ENCODE measurements at regions not wholly inside any gene's neighbourhood (a gene's known extent, or its start where the extent isn't known, plus 50 kb on each side); places are given as distances from the start of the nearest gene placed in this dataset.

DNA sequence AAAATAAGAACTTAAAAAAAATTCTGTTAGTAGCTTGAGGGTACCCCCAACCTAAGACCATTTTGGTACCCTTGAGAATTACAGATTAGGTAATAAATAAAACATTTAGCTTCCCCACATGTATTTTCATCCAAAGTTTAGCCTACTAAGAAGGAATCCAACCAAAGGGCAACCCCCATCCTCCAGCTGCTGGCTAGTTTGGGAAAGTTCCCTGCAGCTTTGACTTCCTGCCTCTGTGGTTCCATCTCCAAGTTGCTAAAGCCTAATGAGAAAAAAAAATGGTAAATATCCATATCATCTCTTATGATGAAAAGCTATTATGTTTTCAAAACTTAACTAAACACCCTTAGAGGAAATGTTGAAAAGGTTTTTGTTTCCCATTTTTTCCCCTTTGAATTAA is 547.2 kb downstream of the ANKRD7 start:
- H3K9ac ChIP-seq (ENCODE audit: control insufficient read depth, extremely low read depth, insufficient read depth, low read length) = no peak overlapping the region
- TF ChIP-seq EZH2 (IDR thresholded peaks at IDR 0.05; ENCODE audit: low read length) = no peak
- TF ChIP-seq, protein P1, sequence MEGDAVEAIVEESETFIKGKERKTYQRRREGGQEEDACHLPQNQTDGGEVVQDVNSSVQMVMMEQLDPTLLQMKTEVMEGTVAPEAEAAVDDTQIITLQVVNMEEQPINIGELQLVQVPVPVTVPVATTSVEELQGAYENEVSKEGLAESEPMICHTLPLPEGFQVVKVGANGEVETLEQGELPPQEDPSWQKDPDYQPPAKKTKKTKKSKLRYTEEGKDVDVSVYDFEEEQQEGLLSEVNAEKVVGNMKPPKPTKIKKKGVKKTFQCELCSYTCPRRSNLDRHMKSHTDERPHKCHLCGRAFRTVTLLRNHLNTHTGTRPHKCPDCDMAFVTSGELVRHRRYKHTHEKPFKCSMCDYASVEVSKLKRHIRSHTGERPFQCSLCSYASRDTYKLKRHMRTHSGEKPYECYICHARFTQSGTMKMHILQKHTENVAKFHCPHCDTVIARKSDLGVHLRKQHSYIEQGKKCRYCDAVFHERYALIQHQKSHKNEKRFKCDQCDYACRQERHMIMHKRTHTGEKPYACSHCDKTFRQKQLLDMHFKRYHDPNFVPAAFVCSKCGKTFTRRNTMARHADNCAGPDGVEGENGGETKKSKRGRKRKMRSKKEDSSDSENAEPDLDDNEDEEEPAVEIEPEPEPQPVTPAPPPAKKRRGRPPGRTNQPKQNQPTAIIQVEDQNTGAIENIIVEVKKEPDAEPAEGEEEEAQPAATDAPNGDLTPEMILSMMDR (optimal IDR thresholded peaks at IDR 0.05 in 1 of 3, IDR thresholded peaks at IDR 0.05 in 1 of 3, conservative IDR thresholded peaks at IDR 0.05 in 1 of 3; ENCODE audit: extremely low read depth in 1 of 3, insufficient read depth in 2 of 3, low read length in 3 of 3) = no peak
- no peak overlapping the region for H2AFZ ChIP-seq (ENCODE audit: control insufficient read depth, low read length)
- FAIRE-seq (no peak), DNase-seq (ENCODE audit: low read depth, low spot score) (no peak)
- no peaks in the 10 kb centered on the region for H3K9me1 ChIP-seq (ENCODE audit: control insufficient read depth, extremely low read depth, insufficient read depth, low read length)
- no peaks in the 10 kb centered on the region for H3K9me3 ChIP-seq (ENCODE audit: control insufficient read depth, low read depth, low read length)
- H3K79me2 ChIP-seq (ENCODE audit: control insufficient read depth, insufficient read depth, low read length) = no peaks in the 10 kb centered on the region
- H3K36me3 ChIP-seq (ENCODE audit: control insufficient read depth in 2 of 2, extremely low read depth in 1 of 2, insufficient read depth in 2 of 2, low read length in 2 of 2) = no peaks in the 10 kb centered on the region
- no peak overlapping the region for H3K4me3 ChIP-seq (ENCODE audit: control insufficient read depth in 2 of 3, extremely low read depth in 1 of 3, insufficient read depth in 2 of 3, low read depth in 1 of 3, low read length in 3 of 3)
- no peak overlapping the region for H3K4me2 ChIP-seq (ENCODE audit: control insufficient read depth, extremely low read depth, insufficient read depth, low read depth, low read length)
- H3K27me3 ChIP-seq (ENCODE audit: control insufficient read depth, extremely low read depth, insufficient read depth, low read length) = no peaks in the 10 kb centered on the region
- no peaks in the 10 kb centered on the region for H4K20me1 ChIP-seq (ENCODE audit: control insufficient read depth, extremely low read depth, insufficient read depth, low read length)
- H3K4me1 ChIP-seq (ENCODE audit: control insufficient read depth, extremely low read depth, insufficient read depth, low read length) = no peaks in the 10 kb centered on the region
- no peak overlapping the region for H3K27ac ChIP-seq (ENCODE audit: control insufficient read depth, insufficient read depth, low read length)
- dilution Hi-C loops (cut with MboI; ENCODE audit: extremely low pct_ligation_motif_present, low sequenced_read_pairs) = no loop called here

DNA sequence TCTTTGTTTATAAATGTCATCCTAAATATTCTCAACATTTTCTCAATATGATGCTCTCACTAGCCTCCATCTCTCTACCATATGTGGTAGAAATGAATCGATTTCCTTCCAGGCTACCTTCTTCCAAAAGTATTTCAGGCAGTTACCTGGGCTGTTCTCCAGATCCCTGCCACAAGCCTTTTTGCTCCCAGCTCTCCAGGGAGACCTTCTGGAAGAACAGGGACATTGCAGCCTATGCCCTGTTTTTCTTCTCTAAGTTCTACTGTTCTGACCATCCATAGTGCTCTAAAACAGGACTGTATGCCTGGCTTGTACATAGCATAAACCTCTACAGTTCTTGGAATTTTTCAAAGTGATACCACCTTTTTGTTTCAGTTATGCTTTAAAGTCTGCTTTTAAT is 552.8 kb downstream of the ANKRD7 start:
- H2AFZ ChIP-seq (ENCODE audit: control insufficient read depth, low read length) = no peak overlapping the region
- H3K79me2 ChIP-seq (ENCODE audit: control insufficient read depth, insufficient read depth, low read length) = no peaks in the 10 kb centered on the region
- H3K9me1 ChIP-seq (ENCODE audit: control insufficient read depth, extremely low read depth, insufficient read depth, low read length) = no peaks in the 10 kb centered on the region
- no peak overlapping the region for H3K4me3 ChIP-seq (ENCODE audit: control insufficient read depth in 2 of 3, extremely low read depth in 1 of 3, insufficient read depth in 2 of 3, low read depth in 1 of 3, low read length in 3 of 3)
- H3K27ac ChIP-seq (ENCODE audit: control insufficient read depth, insufficient read depth, low read length) = no peak overlapping the region
- TF ChIP-seq, protein P1 (optimal IDR thresholded peaks at IDR 0.05 in 1 of 3, IDR thresholded peaks at IDR 0.05 in 1 of 3, conservative IDR thresholded peaks at IDR 0.05 in 1 of 3; ENCODE audit: extremely low read depth in 1 of 3, insufficient read depth in 2 of 3, low read length in 3 of 3) = no peak
- no peak for TF ChIP-seq EZH2 (IDR thresholded peaks at IDR 0.05; ENCODE audit: low read length)
- no peaks in the 10 kb centered on the region for H4K20me1 ChIP-seq (ENCODE audit: control insufficient read depth, extremely low read depth, insufficient read depth, low read length)
- no peak for FAIRE-seq
- no peaks in the 10 kb centered on the region for H3K9me3 ChIP-seq (ENCODE audit: control insufficient read depth, low read depth, low read length)
- no peak overlapping the region for H3K9ac ChIP-seq (ENCODE audit: control insufficient read depth, extremely low read depth, insufficient read depth, low read length)
- H3K36me3 ChIP-seq (ENCODE audit: control insufficient read depth in 2 of 2, extremely low read depth in 1 of 2, insufficient read depth in 2 of 2, low read length in 2 of 2) = no peaks in the 10 kb centered on the region
- no peaks in the 10 kb centered on the region for H3K4me1 ChIP-seq (ENCODE audit: control insufficient read depth, extremely low read depth, insufficient read depth, low read length)
- dilution Hi-C loops (cut with MboI; ENCODE audit: extremely low pct_ligation_motif_present, low sequenced_read_pairs) = no loop called here
- no peak overlapping the region for H3K4me2 ChIP-seq (ENCODE audit: control insufficient read depth, extremely low read depth, insufficient read depth, low read depth, low read length)
- no peak for DNase-seq (ENCODE audit: low read depth, low spot score)
- H3K27me3 ChIP-seq (ENCODE audit: control insufficient read depth, extremely low read depth, insufficient read depth, low read length) = no peaks in the 10 kb centered on the region

Data from keratinocyte (primary cell).